HT-29 (cell line): ENCODE measurements at regions not wholly inside any gene's neighbourhood (a gene's known extent, or its start where the extent isn't known, plus 50 kb on each side); places are given as distances from the start of the nearest gene placed in this dataset.
A peak's percentile ranks its signal among the peaks of the same experiment; 100 is the strongest.

ENCODE experiments used
- DNase-seq: peaks from one replicate; pipeline ENCODE4 v3.0.0-alpha.2; 2015; ENCODE audit warnings: low spot score

DNA sequence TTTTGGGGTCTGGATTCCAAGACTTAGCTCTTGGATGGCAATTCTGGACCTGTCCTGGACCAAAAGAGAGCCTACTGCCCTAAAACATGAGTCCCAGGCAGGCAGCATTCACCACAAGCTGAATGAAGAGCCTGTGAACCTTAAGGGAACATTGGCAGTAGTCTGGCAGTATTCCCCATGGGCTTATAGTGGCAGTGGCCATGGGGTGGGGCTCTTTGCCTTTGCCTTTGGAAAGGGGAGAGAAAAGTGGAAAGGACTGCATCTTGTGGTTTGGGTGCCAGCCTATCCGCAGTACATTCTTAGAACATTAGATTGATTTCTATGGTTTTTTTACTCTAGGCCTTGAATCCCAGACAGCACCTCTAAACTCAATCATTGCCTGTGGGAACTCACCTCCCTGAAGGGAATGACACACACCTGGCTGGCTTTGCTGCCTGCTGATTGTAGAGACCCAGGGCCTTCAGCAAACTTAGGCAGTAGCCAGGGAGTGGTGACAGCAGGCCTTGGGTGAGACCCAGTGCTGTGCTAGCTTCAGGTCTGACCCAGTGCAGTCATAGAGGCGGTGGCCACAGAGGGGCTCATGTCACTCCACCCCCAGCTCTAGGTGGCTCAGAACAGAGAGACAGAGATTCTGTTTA lies 216.3 kb downstream of the CETN3 start:
- DNase-seq = no peak

DNA sequence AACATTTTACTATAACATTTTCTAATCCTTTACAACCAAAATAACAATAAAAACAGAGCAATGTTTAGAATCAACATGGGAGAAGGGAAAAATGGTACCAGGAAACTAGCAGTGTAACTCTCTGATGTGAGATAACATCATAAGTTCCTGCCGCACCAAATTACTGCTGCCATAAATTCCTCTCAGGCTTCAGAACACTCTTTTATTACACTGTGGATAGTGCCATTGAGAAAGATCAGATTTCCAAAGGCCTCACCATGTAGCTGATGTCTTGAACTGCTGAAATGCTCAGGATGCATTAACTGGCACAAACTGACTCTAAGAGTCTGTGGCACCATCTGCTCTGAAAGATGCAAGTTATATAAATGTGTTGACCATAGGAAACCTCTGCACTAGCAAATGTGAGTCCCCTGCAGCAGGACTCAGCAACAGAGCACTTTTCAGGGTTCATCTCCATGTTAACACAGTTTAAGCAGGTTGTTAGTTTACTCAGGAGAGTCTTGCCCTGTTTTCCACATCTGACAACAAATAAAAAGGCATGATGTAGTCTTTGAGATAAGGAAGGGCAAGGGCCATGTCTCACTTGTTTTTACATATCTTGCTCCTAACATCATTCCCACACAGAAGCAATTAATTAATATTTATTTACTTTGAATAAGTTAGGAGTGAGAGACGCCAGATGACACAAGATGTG lies 218.1 kb downstream of the CETN3 start:
- DNase-seq = peak; percentile 16

GRCh38 chr5:90185897-90186468 lies 223.6 kb downstream of the CETN3 start:
- DNase-seq = no peak

DNA sequence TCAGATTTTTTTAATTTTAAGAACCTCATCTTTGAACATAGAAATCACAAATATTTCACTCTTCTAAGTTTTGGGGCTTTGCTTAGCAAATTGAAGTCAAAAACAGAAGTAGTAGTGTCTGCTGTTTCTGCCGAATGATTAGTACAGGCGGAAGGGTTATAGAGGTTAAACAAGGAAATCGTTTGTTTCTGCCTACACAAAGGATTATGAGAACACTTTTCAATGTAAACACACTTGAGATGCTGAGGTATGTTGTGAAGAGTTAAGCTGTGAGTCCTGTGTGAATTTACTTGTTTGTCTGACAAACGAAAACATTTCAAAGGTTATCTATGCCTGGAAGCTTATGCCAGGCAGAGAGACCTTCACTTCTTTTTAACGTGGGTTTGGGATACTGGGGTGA lies 224.8 kb downstream of the CETN3 start:
- no peak for DNase-seq

- DNase-seq = no peak
Observed at GRCh38 chr5:90182726-90183125, 226.8 kb downstream of the CETN3 start.

- DNase-seq = no peak
Observed at GRCh38 chr5:90174236-90174635, 235.3 kb downstream of the CETN3 start.

GRCh38 chr5:90173299-90174030 lies 236.1 kb downstream of the CETN3 start:
- no peak for DNase-seq

DNA sequence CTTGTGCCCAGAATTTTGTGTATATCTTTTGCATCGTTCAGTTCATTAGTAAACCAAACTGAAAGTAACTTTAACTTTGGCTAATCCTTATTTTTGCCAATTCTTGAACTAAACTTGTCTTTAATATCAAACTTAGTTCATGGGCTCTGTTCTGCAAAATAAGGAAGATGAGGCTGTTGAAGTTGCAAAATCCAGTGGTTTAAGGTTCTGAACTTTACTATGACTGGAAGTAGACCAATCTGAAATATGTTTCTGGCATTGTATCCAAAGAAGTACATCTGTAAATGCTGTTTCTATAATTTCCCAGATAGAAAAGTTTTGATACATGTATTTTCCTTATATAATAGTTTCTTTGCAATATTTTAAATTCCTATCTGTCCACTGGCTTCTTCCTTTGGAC lies 238.1 kb downstream of the CETN3 start:
- no peak for DNase-seq

DNA sequence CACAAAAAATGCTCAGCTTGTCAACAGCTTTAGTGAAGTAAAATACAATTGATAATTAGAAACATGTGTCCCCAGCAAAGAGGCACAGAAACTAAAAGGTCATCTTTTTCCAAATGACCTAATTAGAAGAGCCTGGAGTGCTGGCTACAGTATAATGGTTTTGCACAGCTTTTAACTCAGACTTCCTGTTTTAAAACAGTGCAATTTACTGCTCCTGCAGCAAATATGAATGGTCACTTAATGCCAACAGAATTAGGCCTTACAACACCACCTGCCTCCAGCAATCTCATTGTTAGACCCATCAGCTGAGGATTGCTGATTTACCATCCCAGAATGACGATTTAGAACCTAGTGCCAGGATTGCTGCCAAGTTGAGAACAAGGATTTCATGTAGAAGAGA lies 239.3 kb downstream of the CETN3 start:
- DNase-seq = no peak

DNA sequence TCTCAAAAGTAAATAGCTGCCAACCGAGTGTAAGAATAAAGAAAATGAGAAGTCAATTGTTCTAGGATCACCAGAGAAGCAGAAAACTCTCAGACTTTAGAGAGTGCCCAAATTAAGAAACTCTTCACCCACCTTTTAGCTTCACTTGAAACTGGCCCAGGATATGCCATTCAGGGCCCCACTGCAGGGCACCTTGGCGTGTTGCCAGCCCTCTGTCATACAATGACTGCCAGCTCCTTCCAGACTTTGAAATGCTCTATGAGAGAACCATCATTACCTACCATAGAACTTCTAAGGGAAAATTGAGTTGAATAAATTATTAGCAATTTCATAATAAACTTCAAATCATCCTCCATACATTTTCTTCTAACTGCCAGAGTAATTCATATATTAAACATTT lies 240.5 kb downstream of the CETN3 start:
- DNase-seq = peak; percentile 12

DNA sequence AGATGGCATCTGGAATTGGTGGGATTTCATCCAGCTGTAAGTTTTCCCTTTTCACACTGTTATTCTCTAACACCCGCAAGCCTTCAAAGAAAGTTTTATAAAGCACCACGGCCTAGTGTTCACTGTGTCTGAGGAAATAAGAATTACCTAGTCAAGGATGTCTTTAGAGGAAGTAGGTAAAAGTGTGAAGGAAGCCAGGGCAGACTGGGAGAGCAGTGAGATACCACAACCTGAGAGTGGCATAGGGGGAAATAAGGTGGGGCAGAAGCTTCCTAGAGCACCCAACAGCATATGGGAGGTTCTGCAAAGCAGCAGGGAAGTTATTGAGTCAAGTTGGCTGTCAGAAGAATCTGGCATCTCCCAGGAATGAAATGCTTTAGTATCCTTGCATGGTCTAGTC lies 241.2 kb downstream of the CETN3 start:
- no peak for DNase-seq

DNA sequence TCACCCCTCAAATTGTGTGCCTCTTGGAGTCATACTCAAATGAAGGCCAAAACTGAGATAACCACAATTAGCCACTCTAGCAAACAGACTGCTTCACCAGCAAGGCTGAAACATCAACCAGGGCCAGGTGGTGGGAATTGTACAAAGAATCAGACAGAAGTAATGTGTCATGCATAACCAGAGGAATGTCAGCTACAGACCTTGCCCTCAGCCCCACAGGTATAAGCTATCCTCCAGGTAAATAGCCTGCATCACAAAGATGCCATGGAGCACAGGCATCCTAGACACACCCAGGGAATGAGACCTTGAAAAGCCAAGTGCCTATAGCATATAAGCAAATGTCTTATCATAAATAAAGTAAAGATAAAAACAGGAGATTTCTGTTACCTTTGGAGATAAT lies 242.7 kb downstream of the CETN3 start:
- no peak for DNase-seq

DNA sequence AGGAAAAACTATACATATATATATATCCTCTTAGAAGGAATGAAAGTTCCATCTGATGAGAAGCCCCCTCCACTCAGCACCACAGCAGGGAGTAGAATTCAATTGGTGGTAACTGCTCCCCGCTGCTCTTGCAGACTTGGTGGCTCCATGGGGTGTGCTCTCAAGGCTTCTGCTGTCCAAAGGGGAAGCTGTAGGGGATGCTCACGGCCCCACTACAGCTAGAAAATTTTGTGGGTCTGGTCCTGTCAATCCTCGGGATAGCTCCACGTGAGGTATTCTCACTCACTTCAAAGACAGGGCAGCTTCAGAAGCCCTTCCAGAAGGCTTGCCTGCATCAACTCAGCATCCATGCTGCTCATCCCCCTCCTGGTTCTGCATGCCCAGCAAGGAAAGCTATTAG lies 247.2 kb downstream of the CETN3 start:
- DNase-seq = no peak

DNA sequence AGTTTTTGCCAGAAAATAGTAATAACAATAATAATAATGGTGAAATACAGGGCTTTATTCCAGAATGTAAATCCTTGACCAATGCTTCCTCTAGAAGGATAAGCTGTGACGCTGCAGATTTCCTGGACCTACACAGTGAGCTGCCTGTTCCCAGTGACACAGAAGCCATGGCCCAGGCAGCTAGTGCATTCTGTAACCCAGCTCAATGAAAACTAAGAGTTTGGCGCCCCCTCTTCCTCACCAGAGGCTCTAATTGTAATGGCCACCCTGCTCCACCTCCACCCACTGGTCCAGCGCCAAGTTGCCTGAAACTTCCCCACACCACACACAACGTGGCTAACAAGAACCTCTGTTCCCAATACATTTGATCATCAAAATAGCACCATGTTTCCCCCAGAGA lies 248.1 kb downstream of the CETN3 start:
- peak; percentile 55 for DNase-seq

DNA sequence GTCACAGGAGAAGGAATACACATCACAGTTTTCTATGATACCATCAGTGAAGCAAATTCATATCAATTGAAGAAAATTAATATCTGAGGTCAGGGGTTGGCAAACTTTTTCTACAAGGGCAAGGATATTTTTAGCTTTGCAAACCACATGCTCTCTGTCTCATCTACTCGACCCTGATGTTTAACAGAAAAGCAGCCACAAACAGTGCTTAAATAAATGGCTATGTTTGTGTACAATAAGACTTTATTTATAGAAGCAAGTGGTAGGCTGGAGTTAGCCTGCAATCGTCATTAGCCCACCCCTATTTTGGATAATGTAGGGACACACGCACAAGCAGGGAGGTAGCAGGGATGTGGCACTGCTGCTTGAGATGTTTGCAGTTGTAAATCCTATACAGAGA lies 251.4 kb downstream of the CETN3 start:
- DNase-seq = no peak

GRCh38 chr5:90153031-90153430 lies 256.5 kb downstream of the CETN3 start:
- DNase-seq = no peak

- no peak for DNase-seq
Observed at GRCh38 chr5:90144625-90145327, 264.8 kb downstream of the CETN3 start.

- no peak for DNase-seq
Observed at GRCh38 chr5:90142541-90142940, 267.0 kb downstream of the CETN3 start.

GRCh38 chr5:90141984-90142383 lies 267.6 kb downstream of the CETN3 start:
- no peak for DNase-seq

GRCh38 chr5:90136952-90137528 lies 272.5 kb downstream of the CETN3 start:
- DNase-seq = no peak

DNA sequence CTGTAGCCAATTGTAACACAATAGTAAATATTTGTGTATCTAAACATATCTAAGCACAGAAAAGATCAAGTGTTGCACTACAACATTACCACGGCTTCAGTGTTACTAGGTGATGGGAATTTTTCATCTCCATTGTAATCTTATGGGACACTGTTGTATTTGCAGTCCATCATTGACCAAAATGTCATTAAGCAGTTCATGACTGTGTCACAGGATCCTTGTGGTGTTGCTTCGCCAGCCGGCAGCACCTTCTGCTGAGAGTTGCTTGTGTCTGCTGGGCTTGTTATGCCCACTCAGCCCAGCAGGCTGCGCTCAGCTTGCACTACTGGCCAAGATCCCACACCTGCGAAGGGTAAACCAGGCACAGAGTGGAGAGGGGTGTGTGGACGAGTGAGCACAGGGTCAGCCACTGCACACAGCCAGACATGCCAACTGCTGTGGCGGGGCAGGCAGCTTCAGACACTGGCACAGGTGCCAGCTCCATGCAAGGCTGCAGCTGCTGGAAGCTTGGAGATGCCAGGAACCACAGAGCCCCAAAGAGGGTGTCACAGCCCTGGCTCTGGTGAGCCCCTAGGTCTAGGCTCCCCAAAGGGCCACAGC lies 273.7 kb downstream of the CETN3 start:
- peak; percentile 32 for DNase-seq
